T-cell (primary cell): ENCODE measurements at regions not wholly inside any gene's neighbourhood (a gene's known extent, or its start where the extent isn't known, plus 50 kb on each side); places are given as distances from the start of the nearest gene placed in this dataset.
"Not testable (repeated sequence)": the region's sequence is repeated elsewhere in the genome, so short reads cannot be mapped to it uniquely, and the experiment has no call there.

Experiments used
- ATAC-seq, 4 experiments: fragments of 200-7000 bp in 3 of 4; fragments of 150-1000 bp in 1 of 4; cut with Tn5 transposase; replicated peaks in 1 of 4; 1 replicate in 3 of 4; 2 replicates in 1 of 4; pipeline ENCODE4 v1.10.0; 2021; ENCODE audit warnings: moderate library complexity in 3 of 4, mild to moderate bottlenecking in 2 of 4, moderate number of reproducible peaks in 1 of 4
- CTCF ChIA-PET, 2 donors: fragments of 300-600 bp; sonication (Branson Sonifier 250); formaldehyde crosslinking; loops; one replicate each; lab custom pipeline; 2022; ENCODE audit warnings: antibody characterized with exemption in 2 of 2; lab: Charles Lee
- POLR2A ChIA-PET, 2 donors: fragments of 300-600 bp; sonication (Branson Sonifier 250); formaldehyde crosslinking; loops; one replicate each; lab custom pipeline; 2022; ENCODE audit warnings: antibody characterized with exemption in 2 of 2; lab: Charles Lee
- DNase-seq, 35 experiments: peaks; one replicate each; pipeline versions ENCODE4 v3.0.0 to v3.0.0-alpha.2; 2013 to 2023
- H3K27ac ChIP-seq: one replicate; pipeline ENCODE4 v1.5.1; 2013; ENCODE audit warnings: low read length
- H3K27me3 ChIP-seq, 2 experiments: replicated peaks in 1 of 2; 1 replicate in 1 of 2; 2 replicates in 1 of 2; pipeline versions ENCODE4 v1.6.1 to v1.7.0; 2013; ENCODE audit warnings: low read length in 1 of 2, mixed read lengths in 1 of 2; ENCODE audit not compliant: control insufficient read depth in 2 of 2, insufficient read depth in 2 of 2; ENCODE audit errors: extremely low read depth in 1 of 2
- H3K36me3 ChIP-seq, 2 donors: 1 replicate in 1 of 2; 2 replicates in 1 of 2; pipeline versions ENCODE4 v1.6.1 to v1.7.0; 2013; ENCODE audit warnings: low read length in 1 of 2; ENCODE audit not compliant: control insufficient read depth in 2 of 2, insufficient read depth in 1 of 2; ENCODE audit errors: extremely low read depth in 1 of 2
- H3K4me1 ChIP-seq, 2 experiments: 1 replicate in 1 of 2; 2 replicates in 1 of 2; pipeline versions ENCODE4 v1.6.1 to v1.7.0; 2013; ENCODE audit warnings: low read length in 2 of 2, mixed read lengths in 1 of 2; ENCODE audit not compliant: insufficient read depth in 2 of 2, control insufficient read depth in 1 of 2; ENCODE audit errors: extremely low read depth in 1 of 2
- H3K4me3 ChIP-seq, 2 donors: 1 replicate in 1 of 2; 2 replicates in 1 of 2; pipeline versions ENCODE4 v1.5.1 to v1.7.0; 2013; ENCODE audit warnings: mild to moderate bottlenecking in 2 of 2, low read length in 1 of 2, moderate library complexity in 1 of 2; ENCODE audit not compliant: control insufficient read depth in 1 of 2; ENCODE audit errors: extremely low read depth in 1 of 2
- H3K9me3 ChIP-seq: 2 replicates; pipeline ENCODE4 v1.7.0; 2013
- H3K27ac Mint-ChIP-seq, 2 donors: one replicate each; pipeline ENCODE4 v1.8.0; 2020 to 2021; ENCODE audit warnings: mild to moderate bottlenecking in 2 of 2, mixed read lengths in 2 of 2
- H3K27me3 Mint-ChIP-seq, 2 donors: one replicate each; pipeline ENCODE4 v1.8.0; 2021 to 2022; ENCODE audit warnings: mixed read lengths in 2 of 2
- H3K36me3 Mint-ChIP-seq: one replicate; pipeline ENCODE4 v1.8.0; 2021; ENCODE audit warnings: mixed read lengths
- H3K4me1 Mint-ChIP-seq, 3 donors: one replicate each; pipeline ENCODE4 v1.8.0; 2020 to 2022; ENCODE audit warnings: mixed read lengths in 3 of 3, mild to moderate bottlenecking in 1 of 3
- H3K4me3 Mint-ChIP-seq, 3 donors: one replicate each; pipeline ENCODE4 v1.8.0; 2020 to 2022; ENCODE audit warnings: mild to moderate bottlenecking in 3 of 3, mixed read lengths in 3 of 3, moderate library complexity in 3 of 3
- H3K9me3 Mint-ChIP-seq, 3 donors: one replicate each; pipeline ENCODE4 v1.8.0; 2020 to 2022; ENCODE audit warnings: mixed read lengths in 3 of 3
- WGBS: methylation state at CpG from one replicate; pipeline ENCODE4 v1.1.5; 2013; ENCODE audit warnings: missing lambda C conversion rate; ENCODE audit not compliant: insufficient coverage; 5-methylcytosine and 5-hydroxymethylcytosine counted together

- H3K4me1 ChIP-seq = no peaks in the 10 kb centered on the region
- ATAC-seq (no peak), DNase-seq (no peak)
- Mint-ChIP-seq H3K27ac (no peak overlapping the region), H3K36me3 (no peaks in the 10 kb centered on the region), H3K4me1 (no peaks in the 10 kb centered on the region), H3K27me3 (peaks cover 2 to 16% of the 10 kb centered on the region in 2 donors), H3K4me3 (no peak overlapping the region), H3K9me3 (peaks cover 0 to 10% (median 5%) of the 10 kb centered on the region in 3 donors)
- no peak overlapping the region for H3K4me3 ChIP-seq
- H3K27me3 ChIP-seq = no peaks in the 10 kb centered on the region
- H3K36me3 ChIP-seq = no peaks in the 10 kb centered on the region
- CTCF ChIA-PET = no interaction called here
- H3K9me3 ChIP-seq = no peaks in the 10 kb centered on the region
- no peak overlapping the region for H3K27ac ChIP-seq
- POLR2A ChIA-PET = no interaction called here
- 73% methylated on average over 4 of the region's 5 CpGs for WGBS
Measured at GRCh38 chr5:130643321-130643720, 521.7 kb downstream of the HINT1 start.

GRCh38 chr5:130642461-130642860 is 522.6 kb downstream of the HINT1 start:
- no peak for DNase-seq
- Mint-ChIP-seq H3K27me3 (peaks cover 2 to 9% of the 10 kb centered on the region in 2 donors), H3K4me3 (no peak overlapping the region), H3K9me3 (peaks cover 0 to 10% (median 5%) of the 10 kb centered on the region in 3 donors), H3K4me1 (no peaks in the 10 kb centered on the region), H3K36me3 (no peaks in the 10 kb centered on the region), H3K27ac (no peak overlapping the region)
- Histone ChIP-seq H3K27ac (no peak overlapping the region), H3K27me3 (no peaks in the 10 kb centered on the region), H3K9me3 (no peaks in the 10 kb centered on the region), H3K4me1 (no peaks in the 10 kb centered on the region), H3K36me3 (no peaks in the 10 kb centered on the region), H3K4me3 (no peak overlapping the region)
- ChIA-PET CTCF (interaction anchor here (0.6 kb wide), 2 partner anchors 14 to 239 kb away, joined by 4 read pairs; no protein-coding TSS in a partner anchor), POLR2A (no interaction called here)
- no peak for ATAC-seq
- 54% methylated on average over 2 of the region's 2 CpGs for WGBS

GRCh38 chr5:130627145-130627544 is 537.9 kb downstream of the HINT1 start:
- ChIA-PET CTCF (no interaction called here), POLR2A (no interaction called here)
- Histone ChIP-seq H3K9me3 (no peaks in the 10 kb centered on the region), H3K4me1 (no peaks in the 10 kb centered on the region), H3K4me3 (no peak overlapping the region), H3K27ac (no peak overlapping the region), H3K27me3 (no peaks in the 10 kb centered on the region), H3K36me3 (no peaks in the 10 kb centered on the region)
- no peak for ATAC-seq
- no peaks in the 10 kb centered on the region for H3K4me1 Mint-ChIP-seq
- H3K9me3 Mint-ChIP-seq = peaks cover 5 to 25% (median 8%) of the 10 kb centered on the region in 3 donors
- H3K4me3 Mint-ChIP-seq = no peak overlapping the region
- no peaks in the 10 kb centered on the region for H3K36me3 Mint-ChIP-seq
- H3K27ac Mint-ChIP-seq = no peak overlapping the region
- no peaks in the 10 kb centered on the region for H3K27me3 Mint-ChIP-seq
- DNase-seq = no peak

DNA sequence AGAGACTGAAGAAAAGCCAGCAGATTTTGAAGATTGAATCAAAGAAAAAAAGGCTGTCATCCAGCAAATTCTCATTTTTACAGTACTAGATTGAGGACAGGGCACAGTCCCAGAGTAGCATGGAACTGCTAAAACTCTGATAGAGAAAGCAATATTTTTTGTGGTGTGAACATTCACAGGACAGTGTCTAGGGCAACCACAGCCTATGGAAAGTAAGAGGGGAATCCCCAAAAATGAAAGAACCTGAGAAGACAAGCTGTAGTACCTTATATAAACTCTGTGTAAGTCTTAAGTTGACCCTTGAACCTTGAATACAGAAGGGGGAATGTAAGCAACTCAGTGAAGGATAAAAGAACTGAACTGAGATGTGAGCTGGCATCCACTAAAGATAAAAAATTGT is 540.3 kb downstream of the HINT1 start:
- H3K27ac Mint-ChIP-seq = no peak overlapping the region
- no peaks in the 10 kb centered on the region for H3K36me3 Mint-ChIP-seq
- CTCF ChIA-PET = no interaction called here
- H3K9me3 Mint-ChIP-seq = peaks cover 6 to 8% (median 6%) of the 10 kb centered on the region in 3 donors
- POLR2A ChIA-PET = no interaction called here
- Histone ChIP-seq H3K4me3 (no peak overlapping the region), H3K27me3 (no peaks in the 10 kb centered on the region), H3K27ac (no peak overlapping the region), H3K36me3 (no peaks in the 10 kb centered on the region), H3K4me1 (no peaks in the 10 kb centered on the region), H3K9me3 (no peaks in the 10 kb centered on the region)
- no peaks in the 10 kb centered on the region for H3K4me1 Mint-ChIP-seq
- peaks cover 0 to 2% of the 10 kb centered on the region in 2 donors for H3K27me3 Mint-ChIP-seq
- ATAC-seq (no peak), DNase-seq (no peak)
- H3K4me3 Mint-ChIP-seq = no peak overlapping the region

- ChIA-PET CTCF (no interaction called here), POLR2A (no interaction called here)
- Mint-ChIP-seq H3K27ac (no peak overlapping the region), H3K4me1 (no peaks in the 10 kb centered on the region), H3K9me3 (peaks cover 0 to 4% (median 3%) of the 10 kb centered on the region in 3 donors), H3K27me3 (peaks cover 0 to 17% of the 10 kb centered on the region in 2 donors), H3K36me3 (no peaks in the 10 kb centered on the region), H3K4me3 (no peak overlapping the region)
- DNase-seq (no peak), ATAC-seq (no peak)
- 80% methylated on average over 2 of the region's 2 CpGs for WGBS
- H3K9me3 ChIP-seq = no peaks in the 10 kb centered on the region
- no peaks in the 10 kb centered on the region for H3K36me3 ChIP-seq
- no peak overlapping the region for H3K27ac ChIP-seq
- H3K27me3 ChIP-seq = no peaks in the 10 kb centered on the region
- no peak overlapping the region for H3K4me3 ChIP-seq
- no peaks in the 10 kb centered on the region for H3K4me1 ChIP-seq
Measured at GRCh38 chr5:130616161-130616560, 548.9 kb downstream of the HINT1 start.

GRCh38 chr5:130605234-130605633 is 559.8 kb downstream of the HINT1 start:
- H3K27ac ChIP-seq = no peak overlapping the region
- Mint-ChIP-seq H3K36me3 (no peaks in the 10 kb centered on the region), H3K4me3 (no peak overlapping the region), H3K4me1 (no peaks in the 10 kb centered on the region), H3K27me3 (peaks cover 5 to 19% of the 10 kb centered on the region in 2 donors), H3K9me3 (peaks cover 0 to 11% (median 0%) of the 10 kb centered on the region in 3 donors), H3K27ac (no peak overlapping the region)
- ChIA-PET POLR2A (no interaction called here), CTCF (no interaction called here)
- no peaks in the 10 kb centered on the region for H3K9me3 ChIP-seq
- no peaks in the 10 kb centered on the region for H3K27me3 ChIP-seq
- H3K4me3 ChIP-seq = no peak overlapping the region
- no peak for ATAC-seq
- no peak for DNase-seq
- no peaks in the 10 kb centered on the region for H3K4me1 ChIP-seq
- H3K36me3 ChIP-seq = no peaks in the 10 kb centered on the region

DNA sequence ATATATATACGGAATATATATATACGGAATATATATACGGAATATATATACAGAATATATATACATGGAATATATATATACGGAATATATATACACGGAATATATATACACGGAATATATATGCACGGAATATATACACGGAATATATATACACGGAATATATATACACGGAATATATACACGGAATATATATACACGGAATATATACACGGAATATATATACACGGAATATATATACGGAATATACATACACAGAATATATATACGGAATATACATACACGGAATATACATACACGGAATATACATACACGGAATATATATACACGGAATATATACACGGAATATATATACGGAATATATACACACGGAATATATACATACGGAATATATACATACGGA is 568.4 kb downstream of the HINT1 start:
- H3K4me3 ChIP-seq, H3K36me3 Mint-ChIP-seq, H3K4me1 ChIP-seq, H3K36me3 ChIP-seq, H3K9me3 ChIP-seq, CTCF ChIA-PET, H3K27me3 ChIP-seq, H3K4me1 Mint-ChIP-seq, POLR2A ChIA-PET, H3K27ac Mint-ChIP-seq, H3K27ac ChIP-seq, DNase-seq, H3K4me3 Mint-ChIP-seq, H3K27me3 Mint-ChIP-seq, ATAC-seq: not testable (repeated sequence)
- peaks cover 1 to 14% (median 8%) of the 10 kb centered on the region in 3 donors for H3K9me3 Mint-ChIP-seq
- WGBS = no CpG with 5 or more reads among the region's 25 CpGs
